K562 (cell line): ENCODE measurements at regions not wholly inside any gene's neighbourhood (a gene's known extent, or its start where the extent isn't known, plus 50 kb on each side); places are given as distances from the start of the nearest gene placed in this dataset.

Experiments used
- CTCF ChIP-seq, 3 experiments: IDR thresholded peaks in 2 of 3; conservative IDR thresholded peaks in 1 of 3; 2 replicates each; pipeline ENCODE4 v1.5.1; 2011 to 2012; ENCODE audit warnings: low read length in 3 of 3, mild to moderate bottlenecking in 3 of 3, control low read depth in 2 of 3, improper control_type of control experiment in 1 of 3, inconsistent platforms in 1 of 3, low read depth in 1 of 3, mixed read lengths in 1 of 3, moderate library complexity in 1 of 3; ENCODE audit not compliant: insufficient read depth in 2 of 3
- PCBP2 ChIP-seq: fragments of 200-400 bp; formaldehyde crosslinking; IDR thresholded peaks from 2 replicates; pipeline ENCODE4 v1.6.1; 2018; ENCODE audit warnings: low read length, low read depth, mild to moderate bottlenecking, moderate library complexity; ENCODE audit not compliant: poor library complexity, severe bottlenecking
- ZNF778 ChIP-seq: fragments of 450-650 bp; formaldehyde crosslinking; IDR thresholded peaks from 2 replicates; pipeline ENCODE4 v1.4.0; 2020; ENCODE audit warnings: mild to moderate bottlenecking, moderate library complexity

GRCh38 chr11:30801357-30801756 is 215.2 kb upstream of the MPPED2 start:
- no peak for TF ChIP-seq ZNF778
- no peak for TF ChIP-seq CTCF (IDR thresholded peaks at IDR 0.05 in 2 of 3, conservative IDR thresholded peaks at IDR 0.05 in 1 of 3; ENCODE audit: insufficient read depth in 2 of 3, low read depth in 1 of 3, low read length in 3 of 3)
- TF ChIP-seq PCBP2, result no peak
